SKM-1 treated with dmso at 0.1 percent for 144 hours (cell line): ENCODE measurements at regions not wholly inside any gene's neighbourhood (a gene's known extent, or its start where the extent isn't known, plus 50 kb on each side); places are given as distances from the start of the nearest gene placed in this dataset.
"Not testable (repeated sequence)": the region's sequence is repeated elsewhere in the genome, so short reads cannot be mapped to it uniquely, and the experiment has no call there.

Experiments used
- DNase-seq: peaks from one replicate; lab custom pipeline; 2025; ENCODE audit not compliant: unreplicated experiment; lab: John Stamatoyannopoulos, UW

- no peak for DNase-seq
Measured at GRCh38 chr6:15843226-15843625, 180.4 kb upstream of the DTNBP1 start.

DNA sequence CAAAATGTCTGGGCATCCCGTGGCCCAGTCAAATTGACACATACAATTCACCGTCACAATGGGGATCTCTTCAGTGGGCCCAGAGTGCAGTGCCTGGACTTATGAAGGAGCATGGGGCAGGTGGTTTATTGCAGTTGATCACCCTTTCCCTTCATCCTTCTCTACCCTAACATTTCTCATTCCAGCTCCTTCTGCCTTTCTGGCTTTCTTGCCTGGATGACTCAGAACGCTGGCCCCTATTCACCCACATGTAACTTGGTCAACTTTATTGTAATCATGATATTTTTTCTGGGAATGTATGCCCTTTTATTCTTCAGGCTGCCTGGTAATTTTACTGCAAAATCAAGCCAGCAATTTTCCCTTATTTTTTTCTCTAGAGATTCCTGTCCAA, 179.9 kb upstream of the DTNBP1 start:
- DNase-seq, result no peak

DNA sequence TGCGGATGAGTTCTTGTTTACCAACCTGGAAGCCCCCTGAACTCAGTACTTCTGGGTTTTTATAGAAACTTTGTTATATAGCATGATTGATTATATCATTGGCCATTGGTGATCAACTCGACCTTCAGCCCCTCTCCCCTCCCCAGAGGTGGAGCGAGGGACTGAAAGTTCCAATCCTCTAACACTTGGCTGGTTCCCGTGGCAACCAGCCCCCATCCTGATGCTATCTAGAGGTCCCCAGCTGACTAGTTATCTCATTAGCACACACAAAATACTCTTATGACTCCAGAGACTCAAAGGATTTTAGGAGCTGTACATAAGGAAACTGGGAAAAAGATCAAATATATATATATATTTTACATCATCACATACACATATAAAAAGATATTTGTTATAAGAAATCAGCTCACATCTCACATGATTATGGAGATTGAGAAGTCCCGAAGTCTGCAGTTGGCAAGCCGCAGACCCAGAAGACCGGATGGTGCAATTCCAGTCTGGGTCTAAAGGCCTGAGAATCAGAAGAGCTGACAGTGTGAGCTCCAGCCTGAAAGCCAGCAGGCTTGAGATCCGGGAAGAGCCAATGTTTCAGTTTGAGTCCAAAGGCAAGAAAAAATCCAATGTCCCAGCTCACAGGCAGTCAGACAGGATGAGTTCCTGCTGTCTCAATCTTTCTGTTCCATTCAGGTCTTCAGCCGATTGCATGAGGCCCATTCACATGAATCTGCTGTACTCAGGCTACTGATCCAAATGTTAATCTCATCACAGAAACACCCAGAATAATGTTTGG, 179.3 kb upstream of the DTNBP1 start:
- no peak for DNase-seq

- no peak for DNase-seq
Measured at GRCh38 chr6:15839969-15840541, 177.2 kb upstream of the DTNBP1 start.

GRCh38 chr6:15837205-15837604, 174.4 kb upstream of the DTNBP1 start:
- DNase-seq, result no peak

DNA sequence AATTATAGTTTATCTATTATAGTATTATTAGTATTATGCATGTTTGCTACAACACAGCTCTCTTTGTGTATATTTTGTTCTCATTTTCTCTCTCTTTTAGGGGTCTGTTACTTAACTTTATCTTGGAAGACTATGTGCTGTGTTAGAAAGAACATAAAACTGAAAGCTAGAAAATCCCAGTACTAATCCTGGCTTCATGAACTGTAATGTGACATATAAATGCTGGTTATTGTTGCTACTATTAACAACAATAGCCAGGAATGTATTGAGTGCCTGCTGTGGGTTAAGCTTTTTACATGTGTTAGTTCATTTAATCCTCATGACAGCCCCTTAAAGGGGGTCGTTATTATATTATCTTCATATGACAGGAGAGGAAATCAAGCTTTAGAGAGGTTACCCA, 170.0 kb upstream of the DTNBP1 start:
- no peak for DNase-seq

- DNase-seq, result no peak
Measured at GRCh38 chr6:15829156-15829555, 166.3 kb upstream of the DTNBP1 start.

DNA sequence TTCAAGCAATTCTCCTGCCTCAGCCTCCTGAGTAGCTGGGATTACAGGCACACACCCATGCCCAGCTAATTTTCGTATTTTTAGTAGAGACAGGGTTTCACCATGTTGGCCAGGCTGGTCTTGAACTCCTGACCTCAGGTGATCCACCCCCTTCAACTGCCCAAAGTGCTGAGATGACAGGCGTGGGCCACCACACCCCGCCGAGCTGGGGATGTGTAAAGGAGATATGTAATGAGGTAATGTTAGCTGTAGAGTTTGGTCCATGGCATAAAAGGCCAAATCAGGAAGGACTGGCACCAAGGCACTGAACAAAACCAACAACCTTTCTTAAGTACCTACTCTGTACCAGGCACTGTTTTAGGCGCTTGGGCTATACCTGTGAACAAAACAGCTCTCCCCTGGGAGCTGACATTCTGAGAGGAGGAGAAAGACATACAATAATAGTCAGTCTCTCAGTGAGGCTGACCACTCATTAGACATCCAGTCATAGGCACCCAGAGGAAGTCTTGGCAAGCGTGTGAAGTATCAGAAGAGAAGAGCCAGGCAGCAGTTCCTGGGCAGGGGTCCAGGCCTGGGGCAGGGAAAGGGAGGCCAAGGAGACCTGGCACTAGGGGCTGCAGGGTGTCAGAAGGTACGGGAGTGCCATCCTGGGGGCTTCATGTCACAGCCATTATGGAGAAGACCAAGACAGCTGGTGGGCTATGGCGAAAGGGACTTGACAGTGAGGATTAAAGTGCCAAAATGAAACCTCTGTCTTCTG, 164.8 kb upstream of the DTNBP1 start:
- no peak for DNase-seq

GRCh38 chr6:15826814-15827318, 164.0 kb upstream of the DTNBP1 start:
- DNase-seq, result no peak

GRCh38 chr6:15825332-15825930, 162.6 kb upstream of the DTNBP1 start:
- no peak for DNase-seq

- DNase-seq, result no peak
Measured at GRCh38 chr6:15824811-15825210, 162.0 kb upstream of the DTNBP1 start.

GRCh38 chr6:15823838-15824414, 161.1 kb upstream of the DTNBP1 start:
- DNase-seq, result no peak

GRCh38 chr6:15822835-15823234, 160.0 kb upstream of the DTNBP1 start:
- DNase-seq, result no peak

GRCh38 chr6:15819841-15820240, 157.0 kb upstream of the DTNBP1 start:
- DNase-seq, result no peak

GRCh38 chr6:15819226-15819625, 156.4 kb upstream of the DTNBP1 start:
- no peak for DNase-seq

GRCh38 chr6:15818491-15818890, 155.7 kb upstream of the DTNBP1 start:
- DNase-seq, result no peak

GRCh38 chr6:15818044-15818443, 155.2 kb upstream of the DTNBP1 start:
- DNase-seq, result no peak

DNA sequence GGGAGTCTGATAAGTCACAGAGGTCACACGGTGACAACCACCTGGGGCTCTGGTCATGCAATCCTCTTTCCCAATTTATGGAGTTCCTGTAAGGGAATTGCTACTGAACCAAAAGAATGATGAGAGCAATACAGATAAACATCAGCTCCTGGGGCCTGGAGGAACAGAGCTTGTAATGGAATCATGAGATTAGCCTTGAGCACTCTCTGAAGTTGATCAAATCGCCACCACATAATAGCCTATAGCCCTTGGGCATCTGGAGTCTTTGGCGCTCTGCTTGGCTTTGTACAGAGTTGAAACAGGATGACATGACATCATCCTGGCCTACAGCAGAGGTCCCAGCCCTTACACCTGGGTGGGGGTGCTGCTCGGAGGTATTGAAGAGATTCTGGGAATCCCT, 154.3 kb upstream of the DTNBP1 start:
- DNase-seq, result no peak

DNA sequence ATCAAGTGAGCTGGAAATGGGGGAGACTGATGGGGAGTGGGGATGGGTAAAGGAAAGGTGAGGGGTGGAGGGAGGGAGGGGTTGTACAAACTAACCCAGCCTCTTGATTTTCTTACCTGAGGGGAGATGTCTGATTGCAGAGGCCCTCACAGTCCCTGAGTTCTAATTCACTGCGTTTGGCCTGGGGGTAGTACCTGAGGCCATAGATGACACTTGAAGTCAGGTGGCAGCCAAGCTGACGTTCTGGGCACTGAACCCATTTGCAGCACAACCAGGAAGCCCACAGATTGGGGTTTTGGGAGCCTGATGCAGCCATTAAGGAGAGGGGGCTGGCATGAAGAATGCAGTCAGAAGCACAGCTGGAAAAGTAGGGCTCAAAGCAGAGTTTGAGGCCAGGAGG, 153.8 kb upstream of the DTNBP1 start:
- no peak for DNase-seq

DNA sequence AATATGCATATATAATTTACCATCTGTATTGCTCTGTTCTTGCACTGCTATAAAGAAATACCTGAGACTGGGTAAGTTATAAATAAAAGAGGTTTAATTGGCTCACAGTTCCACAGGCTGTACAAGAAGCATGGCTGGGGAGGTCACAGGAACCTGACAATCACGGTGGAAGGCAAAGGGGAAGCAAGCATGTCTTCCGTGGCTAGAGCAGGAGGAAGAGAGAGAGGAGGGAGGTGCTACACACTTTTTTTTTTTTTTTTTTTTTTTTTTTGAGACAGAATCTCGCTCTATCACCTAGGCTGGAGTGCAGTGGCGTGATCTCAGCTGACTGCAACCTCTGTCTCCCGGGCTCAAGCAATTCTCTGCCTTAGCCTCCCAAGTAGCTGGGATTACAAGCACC, 150.9 kb upstream of the DTNBP1 start:
- not testable (repeated sequence) for DNase-seq

DNA sequence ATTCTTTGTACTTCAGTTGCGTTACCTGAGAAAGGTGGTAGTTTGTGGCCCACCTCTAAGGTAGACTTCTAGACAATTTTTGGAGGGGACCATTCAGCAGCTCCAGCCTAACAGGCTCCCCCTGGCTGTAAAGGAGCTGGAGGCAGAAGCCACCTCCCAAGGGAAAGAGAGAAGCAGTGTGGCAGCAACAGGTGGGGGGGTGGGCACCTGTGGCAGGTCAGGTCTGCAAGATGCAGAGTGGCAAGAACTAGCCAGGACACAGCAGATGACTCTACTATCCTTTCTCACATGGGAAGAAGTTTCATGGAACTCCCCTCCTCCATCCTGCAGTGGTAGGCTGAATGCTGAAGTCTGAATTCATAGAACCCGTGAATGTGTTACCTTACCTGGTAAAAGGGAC, 148.3 kb upstream of the DTNBP1 start:
- no peak for DNase-seq
